K562 (cell line): ENCODE measurements at regions not wholly inside any gene's neighbourhood (a gene's known extent, or its start where the extent isn't known, plus 50 kb on each side); places are given as distances from the start of the nearest gene placed in this dataset.

Experiments
- CTCF ChIP-seq, 3 experiments: IDR thresholded peaks in 2 of 3; conservative IDR thresholded peaks in 1 of 3; 2 replicates each; pipeline ENCODE4 v1.5.1; 2011 to 2012; ENCODE audit warnings: low read length in 3 of 3, mild to moderate bottlenecking in 3 of 3, control low read depth in 2 of 3, improper control_type of control experiment in 1 of 3, inconsistent platforms in 1 of 3, low read depth in 1 of 3, mixed read lengths in 1 of 3, moderate library complexity in 1 of 3; ENCODE audit not compliant: insufficient read depth in 2 of 3
- ETV5 ChIP-seq: sonication (generic); formaldehyde crosslinking; IDR thresholded peaks from 2 replicates; pipeline ENCODE4 v1.4.0; 2020; ENCODE audit warnings: low read depth, mild to moderate bottlenecking, missing genetic modification reagents
- ZNF24 ChIP-seq: fragments of 450-650 bp; IDR thresholded peaks from 2 replicates; pipeline ENCODE4 v1.6.1; 2016
- ZNF609 ChIP-seq: sonication (generic); formaldehyde crosslinking; IDR thresholded peaks from 2 replicates; pipeline ENCODE4 v1.8.1; 2023; ENCODE audit warnings: missing genetic modification reagents, mild to moderate bottlenecking, borderline replicate concordance

- TF ChIP-seq ETV5 (no peak), ZNF609 (no peak), ZNF24 (no peak), CTCF (IDR thresholded peaks at IDR 0.05 in 2 of 3, conservative IDR thresholded peaks at IDR 0.05 in 1 of 3; ENCODE audit: insufficient read depth in 2 of 3, low read depth in 1 of 3, low read length in 3 of 3) (no peak)
Observed at GRCh38 chr13:80050252-80050651, 290.7 kb downstream of the SPRY2 start.
